ENCODE measurements at regions not wholly inside any gene's neighbourhood (a gene's known extent, or its start where the extent isn't known, plus 50 kb on each side); places are given as distances from the start of the nearest gene placed in this dataset.
"Not testable (repeated sequence)": the region's sequence is repeated elsewhere in the genome, so short reads cannot be mapped to it uniquely, and the experiment has no call there.

- POLR2A ChIA-PET, result no interaction called here
- H3K4me3 ChIP-seq (ENCODE audit: low read depth, low read length), result no peak overlapping the region
- CTCF ChIA-PET, result no interaction called here
- no peak for DNase-seq (ENCODE audit: low read depth)
- H3K36me3 ChIP-seq (ENCODE audit: control insufficient read depth, insufficient read depth, low read length), result no peaks in the 10 kb centered on the region
- no peaks in the 10 kb centered on the region for H3K27me3 ChIP-seq (ENCODE audit: control insufficient read depth, insufficient read depth, low read length)
- no peak for TF ChIP-seq CTCF (IDR thresholded peaks at IDR 0.05; ENCODE audit: insufficient read depth, low read depth, low read length)
Observed at GRCh38 chr13:69028936-69029335, 1078.7 kb upstream of the ATXN8OS start.

- Histone ChIP-seq H3K27me3 (ENCODE audit: control insufficient read depth, insufficient read depth, low read length) (no peaks in the 10 kb centered on the region), H3K36me3 (ENCODE audit: control insufficient read depth, insufficient read depth, low read length) (no peaks in the 10 kb centered on the region), H3K4me3 (ENCODE audit: low read depth, low read length) (no peak overlapping the region)
- POLR2A ChIA-PET, result no interaction called here
- CTCF ChIA-PET, result no interaction called here
- no peak for DNase-seq (ENCODE audit: low read depth)
- no peak for TF ChIP-seq CTCF (IDR thresholded peaks at IDR 0.05; ENCODE audit: insufficient read depth, low read depth, low read length)
Observed at GRCh38 chr13:69020120-69020519, 1087.5 kb upstream of the ATXN8OS start.

GRCh38 chr13:69018173-69018572, 1089.5 kb upstream of the ATXN8OS start:
- H3K36me3 ChIP-seq (ENCODE audit: control insufficient read depth, insufficient read depth, low read length); CTCF ChIA-PET; DNase-seq (ENCODE audit: low read depth); H3K27me3 ChIP-seq (ENCODE audit: control insufficient read depth, insufficient read depth, low read length); H3K4me3 ChIP-seq (ENCODE audit: low read depth, low read length); POLR2A ChIA-PET: not testable (repeated sequence)

GRCh38 chr13:69010789-69011188, 1096.8 kb upstream of the ATXN8OS start:
- H3K4me3 ChIP-seq (ENCODE audit: low read depth, low read length), result no peak overlapping the region
- ChIA-PET CTCF (no interaction called here), POLR2A (no interaction called here)
- no peaks in the 10 kb centered on the region for H3K36me3 ChIP-seq (ENCODE audit: control insufficient read depth, insufficient read depth, low read length)
- no peak for TF ChIP-seq CTCF (IDR thresholded peaks at IDR 0.05; ENCODE audit: insufficient read depth, low read depth, low read length)
- DNase-seq (ENCODE audit: low read depth), result no peak
- H3K27me3 ChIP-seq (ENCODE audit: control insufficient read depth, insufficient read depth, low read length), result no peaks in the 10 kb centered on the region

GRCh38 chr13:69008499-69008898, 1099.1 kb upstream of the ATXN8OS start:
- ChIA-PET POLR2A (no interaction called here), CTCF (no interaction called here)
- H3K4me3 ChIP-seq (ENCODE audit: low read depth, low read length), result no peak overlapping the region
- H3K36me3 ChIP-seq (ENCODE audit: control insufficient read depth, insufficient read depth, low read length), result no peaks in the 10 kb centered on the region
- no peaks in the 10 kb centered on the region for H3K27me3 ChIP-seq (ENCODE audit: control insufficient read depth, insufficient read depth, low read length)
- TF ChIP-seq CTCF (IDR thresholded peaks at IDR 0.05; ENCODE audit: insufficient read depth, low read depth, low read length), result no peak
- DNase-seq (ENCODE audit: low read depth), result no peak

- no peak for DNase-seq (ENCODE audit: low read depth)
- H3K27me3 ChIP-seq (ENCODE audit: control insufficient read depth, insufficient read depth, low read length), result no peaks in the 10 kb centered on the region
- no peak for TF ChIP-seq CTCF (IDR thresholded peaks at IDR 0.05; ENCODE audit: insufficient read depth, low read depth, low read length)
- ChIA-PET POLR2A (no interaction called here), CTCF (no interaction called here)
- no peaks in the 10 kb centered on the region for H3K36me3 ChIP-seq (ENCODE audit: control insufficient read depth, insufficient read depth, low read length)
- no peak overlapping the region for H3K4me3 ChIP-seq (ENCODE audit: low read depth, low read length)
Observed at GRCh38 chr13:68998056-68998455, 1109.6 kb upstream of the ATXN8OS start.

All from BJ (cell line).